ENCODE measurements at regions not wholly inside any gene's neighbourhood (a gene's known extent, or its start where the extent isn't known, plus 50 kb on each side); places are given as distances from the start of the nearest gene placed in this dataset.

- DNase-seq: no peak
Measured at GRCh38 chr20:60815656-60816055, 436.4 kb upstream of the CDH4 start.

DNA sequence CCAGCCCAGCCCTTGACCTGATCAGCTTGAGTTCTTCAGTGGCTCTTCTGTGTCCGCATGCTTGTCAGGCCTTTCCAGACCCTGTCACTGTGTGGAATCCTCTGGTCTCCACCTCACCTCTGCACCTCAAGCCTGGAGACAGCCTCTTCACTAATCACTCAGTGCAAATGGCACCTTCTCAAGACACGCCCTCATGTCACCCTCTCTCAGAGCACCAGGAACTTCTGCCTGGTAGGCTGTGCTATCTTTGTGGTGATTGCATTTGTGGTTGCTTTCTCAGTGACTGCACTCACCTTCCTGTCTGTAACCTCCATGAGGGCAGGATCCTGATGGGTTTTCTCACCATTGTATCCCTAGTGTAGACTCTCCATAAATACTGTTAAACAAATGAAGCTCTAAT is 435.2 kb upstream of the CDH4 start:
- no peak for DNase-seq

- DNase-seq: no peak
Measured at GRCh38 chr20:60817891-60818290, 434.2 kb upstream of the CDH4 start.

DNA sequence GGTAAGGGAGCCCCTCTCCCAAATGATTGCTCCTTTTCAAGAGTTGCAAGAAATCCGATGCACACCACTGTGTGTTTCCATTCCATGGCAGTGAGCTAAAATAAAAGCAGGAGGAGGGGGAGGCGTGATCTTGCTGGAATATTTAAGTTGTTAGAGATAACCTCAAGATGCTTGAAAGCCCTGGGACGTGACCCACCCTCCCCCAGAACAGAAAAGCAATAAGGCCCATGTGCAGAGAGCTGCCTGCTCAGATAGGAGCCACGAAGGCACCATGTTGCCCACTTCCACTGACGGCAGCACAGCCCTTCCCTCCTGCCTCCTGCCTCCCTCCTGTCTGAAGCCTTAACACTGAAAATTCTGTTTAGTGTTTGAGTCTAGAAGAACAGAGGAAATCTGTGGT is 432.6 kb upstream of the CDH4 start:
- no peak for DNase-seq

DNA sequence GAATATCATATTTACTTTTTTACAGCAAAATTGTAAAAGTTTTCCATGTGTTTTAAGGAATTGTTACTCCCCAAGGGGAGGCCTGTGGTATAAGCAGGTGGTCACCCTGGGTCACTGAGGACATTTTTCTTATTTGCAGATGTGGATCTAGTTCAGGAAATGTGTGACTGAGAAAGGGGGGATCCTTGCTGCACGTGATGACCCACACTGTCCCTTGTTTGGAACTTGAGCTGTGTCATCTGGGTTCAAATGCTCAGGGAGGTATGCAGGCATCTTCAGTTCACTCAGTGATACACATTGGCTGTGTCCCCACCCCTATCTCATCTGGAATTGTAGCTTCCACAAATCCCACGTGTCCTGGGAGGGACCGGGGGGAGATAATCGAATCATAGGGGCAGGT is 431.9 kb upstream of the CDH4 start:
- DNase-seq: no peak

GRCh38 chr20:60820918-60821317 is 431.1 kb upstream of the CDH4 start:
- no peak for DNase-seq

GRCh38 chr20:60822699-60823607 is 429.1 kb upstream of the CDH4 start:
- no peak for DNase-seq

DNA sequence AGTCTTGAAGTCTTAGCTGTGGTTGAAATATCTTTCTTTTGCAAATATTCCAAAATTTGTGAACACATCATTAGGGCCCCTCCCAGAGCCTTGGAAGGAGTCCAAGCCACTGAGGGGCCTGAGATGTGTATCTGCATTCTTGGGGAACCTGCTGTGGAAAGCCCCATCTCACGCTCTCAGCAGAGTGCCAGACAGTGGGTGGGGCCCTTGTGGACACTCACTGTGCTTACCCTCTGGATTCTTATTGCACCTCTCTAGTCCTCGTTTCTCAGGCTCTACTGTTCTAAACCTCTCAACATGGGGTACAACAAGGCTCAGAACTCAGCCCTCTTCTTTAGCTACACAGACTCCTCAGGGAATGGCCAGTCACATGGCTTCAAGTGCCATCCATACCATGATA is 416.2 kb upstream of the CDH4 start:
- no peak for DNase-seq

- DNase-seq: no peak
Measured at GRCh38 chr20:60837173-60837770, 414.8 kb upstream of the CDH4 start.

GRCh38 chr20:60838297-60838696 is 413.8 kb upstream of the CDH4 start:
- no peak for DNase-seq

DNA sequence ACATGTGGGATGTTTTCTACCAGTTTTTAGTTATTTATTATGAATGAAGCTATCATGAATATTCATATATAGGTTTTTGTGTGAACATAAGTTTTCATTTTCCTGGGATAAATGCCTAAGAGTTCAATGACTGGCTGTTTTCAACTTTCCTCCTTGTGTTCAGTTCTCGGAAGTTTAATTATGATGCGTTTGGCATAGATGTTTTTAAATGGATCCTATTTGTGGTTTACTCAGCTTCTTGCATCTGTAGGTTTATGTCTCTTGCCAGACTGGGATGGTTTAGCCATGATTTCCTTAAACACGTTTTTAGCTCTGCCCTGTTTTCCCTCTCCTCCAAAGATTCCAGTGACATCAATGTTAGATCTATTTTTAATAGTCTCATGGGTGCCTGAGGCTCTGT is 411.1 kb upstream of the CDH4 start:
- DNase-seq: no peak

DNA sequence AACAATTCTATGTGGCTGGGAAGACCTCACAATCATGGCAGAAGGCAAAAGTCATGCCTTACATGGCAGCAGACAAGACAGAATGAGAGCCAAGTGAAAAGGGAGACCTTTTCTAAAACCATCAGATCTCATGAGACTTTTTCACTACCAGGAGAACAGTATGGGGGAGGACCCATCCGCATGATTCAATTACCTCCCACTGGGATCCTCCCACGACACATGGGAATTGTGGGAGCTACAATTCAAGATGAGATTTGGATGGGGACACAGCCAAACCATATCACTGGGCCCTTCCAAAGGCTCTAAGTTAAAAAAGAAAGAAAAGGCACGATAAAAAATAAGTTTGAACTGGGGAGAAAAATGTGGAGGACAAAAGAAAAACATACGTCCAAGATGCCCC is 406.9 kb upstream of the CDH4 start:
- no peak for DNase-seq

DNA sequence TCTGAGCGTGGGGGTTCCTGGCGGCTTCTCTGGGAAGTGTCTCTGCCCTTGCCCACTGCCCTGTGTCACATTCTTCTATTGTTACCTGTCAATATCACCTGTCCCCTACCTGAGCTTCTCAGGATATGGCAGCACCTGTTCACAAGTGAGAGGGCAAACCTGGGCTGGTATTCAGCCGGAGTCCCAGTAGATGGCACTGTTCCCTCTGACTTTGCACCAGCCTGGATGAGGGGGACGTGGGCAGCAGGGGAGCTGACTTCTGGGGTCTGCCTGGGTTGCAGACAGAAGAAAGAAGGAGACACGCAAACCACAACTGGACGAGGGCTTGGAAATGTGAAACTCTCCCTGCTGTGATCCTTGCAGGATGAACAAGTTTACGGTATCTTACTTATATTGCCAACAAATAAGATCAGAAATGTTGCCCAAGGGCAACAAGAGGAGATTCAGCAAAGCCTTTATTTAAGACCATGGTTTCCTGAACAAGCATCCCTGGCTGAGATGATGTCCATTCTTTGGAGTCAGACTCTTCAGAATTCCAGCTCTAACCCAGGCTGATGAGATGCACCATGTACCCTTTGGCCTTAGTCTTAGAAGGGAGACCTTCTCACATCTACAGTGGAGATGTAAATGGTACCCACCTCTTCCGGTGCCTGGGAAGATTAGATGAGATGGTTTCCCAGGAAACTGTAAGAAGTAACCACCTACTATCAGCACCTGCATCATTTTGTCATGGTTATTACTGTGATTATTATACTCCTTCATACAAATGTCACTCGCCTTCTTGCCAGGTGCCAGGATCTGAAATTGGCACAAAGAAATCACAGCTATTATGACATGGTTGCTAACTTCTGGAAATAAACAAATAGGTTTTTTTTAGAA is 400.0 kb upstream of the CDH4 start:
- no peak for DNase-seq

GRCh38 chr20:60857708-60858107 is 394.4 kb upstream of the CDH4 start:
- DNase-seq: no peak

- DNase-seq: no peak
Measured at GRCh38 chr20:60862601-60863000, 389.5 kb upstream of the CDH4 start.

- DNase-seq: no peak
Measured at GRCh38 chr20:60863548-60863947, 388.5 kb upstream of the CDH4 start.

- DNase-seq: no peak
Measured at GRCh38 chr20:60867589-60867988, 384.5 kb upstream of the CDH4 start.

DNA sequence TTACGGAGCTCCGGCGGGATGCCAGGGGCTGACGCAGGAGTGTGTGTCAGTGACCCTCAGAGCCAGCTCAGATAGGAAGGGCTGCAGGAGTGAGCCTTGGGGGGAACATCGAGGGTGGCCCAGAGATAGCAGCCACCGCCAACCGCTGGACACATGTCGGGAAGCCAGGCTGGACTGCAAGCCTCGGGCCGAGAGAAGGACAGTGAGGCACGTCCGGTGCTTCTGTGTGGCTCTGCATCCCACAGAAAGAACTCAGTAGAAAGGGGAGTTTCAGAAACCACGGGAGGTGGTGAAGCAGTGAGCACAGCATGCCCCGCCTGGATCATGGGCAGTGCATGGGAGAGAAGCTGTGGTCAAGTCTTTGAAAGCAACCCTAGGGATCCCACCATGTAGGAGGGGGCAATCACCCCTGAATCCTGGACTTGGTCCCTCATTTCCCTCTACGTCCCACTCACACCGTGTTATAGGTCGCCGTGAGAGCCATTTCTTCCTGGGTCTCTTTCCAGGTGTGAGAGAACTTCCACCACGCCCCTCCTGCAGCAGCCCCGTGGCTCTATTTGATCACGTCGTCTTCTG is 383.7 kb upstream of the CDH4 start:
- no peak for DNase-seq

GRCh38 chr20:60869087-60869486 is 383.0 kb upstream of the CDH4 start:
- DNase-seq: no peak

DNA sequence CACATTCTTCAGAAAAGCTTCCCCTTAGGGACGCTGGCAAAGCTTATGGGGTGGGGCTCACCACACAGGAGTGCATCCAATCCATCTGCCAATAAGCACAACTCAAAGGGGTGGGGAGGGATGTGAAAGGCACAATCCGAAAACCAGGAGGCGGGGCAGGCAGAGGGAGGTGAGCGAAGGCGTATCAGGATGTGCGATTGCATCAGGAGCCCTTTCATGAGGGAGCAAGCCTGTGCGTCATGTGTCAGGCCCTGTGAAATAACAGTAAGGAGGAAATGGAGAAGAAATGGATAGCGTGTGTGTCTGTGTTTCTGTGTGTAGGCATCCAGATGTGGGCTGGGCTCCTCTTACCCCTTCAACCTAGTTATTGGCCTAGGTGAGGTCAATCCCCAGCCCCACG is 382.4 kb upstream of the CDH4 start:
- DNase-seq: no peak

- DNase-seq: no peak
Measured at GRCh38 chr20:60870040-60870439, 382.0 kb upstream of the CDH4 start.

GRCh38 chr20:60872224-60872623 is 379.8 kb upstream of the CDH4 start:
- DNase-seq: no peak
